ENCODE measurements at regions not wholly inside any gene's neighbourhood (a gene's known extent, or its start where the extent isn't known, plus 50 kb on each side); places are given as distances from the start of the nearest gene placed in this dataset.

GRCh38 chr18:55096263-55096951 is 137.1 kb upstream of the CCDC68 start:
- H3K4me3 ChIP-seq (replicated peaks; ENCODE audit: low read depth, low read length), result no peak overlapping the region
- peak; percentile 80 for DNase-seq (ENCODE audit: low read depth)
- TF ChIP-seq CTCF (IDR thresholded peaks at IDR 0.05; ENCODE audit: low read length, missing control alignments), result peak; percentile 56

GRCh38 chr18:55095584-55095983 is 136.3 kb upstream of the CCDC68 start:
- DNase-seq (ENCODE audit: low read depth), result no peak
- no peak overlapping the region for H3K4me3 ChIP-seq (replicated peaks; ENCODE audit: low read depth, low read length)
- TF ChIP-seq CTCF (IDR thresholded peaks at IDR 0.05; ENCODE audit: low read length, missing control alignments), result no peak

GRCh38 chr18:55093808-55094207 is 134.5 kb upstream of the CCDC68 start:
- no peak for DNase-seq (ENCODE audit: low read depth)
- H3K4me3 ChIP-seq (replicated peaks; ENCODE audit: low read depth, low read length), result no peak overlapping the region
- no peak for TF ChIP-seq CTCF (IDR thresholded peaks at IDR 0.05; ENCODE audit: low read length, missing control alignments)

GRCh38 chr18:55093295-55093694 is 134.0 kb upstream of the CCDC68 start:
- no peak for TF ChIP-seq CTCF (IDR thresholded peaks at IDR 0.05; ENCODE audit: low read length, missing control alignments)
- H3K4me3 ChIP-seq (replicated peaks; ENCODE audit: low read depth, low read length), result no peak overlapping the region
- DNase-seq (ENCODE audit: low read depth), result no peak

- no peak for DNase-seq (ENCODE audit: low read depth)
- H3K4me3 ChIP-seq (replicated peaks; ENCODE audit: low read depth, low read length), result no peak overlapping the region
- no peak for TF ChIP-seq CTCF (IDR thresholded peaks at IDR 0.05; ENCODE audit: low read length, missing control alignments)
Measured at GRCh38 chr18:55092166-55092565, 132.9 kb upstream of the CCDC68 start.

GRCh38 chr18:55090564-55091188 is 131.4 kb upstream of the CCDC68 start:
- no peak for DNase-seq (ENCODE audit: low read depth)
- TF ChIP-seq CTCF (IDR thresholded peaks at IDR 0.05; ENCODE audit: low read length, missing control alignments), result no peak
- no peak overlapping the region for H3K4me3 ChIP-seq (replicated peaks; ENCODE audit: low read depth, low read length)

GRCh38 chr18:55089610-55090009 is 130.3 kb upstream of the CCDC68 start:
- no peak for TF ChIP-seq CTCF (IDR thresholded peaks at IDR 0.05; ENCODE audit: low read length, missing control alignments)
- H3K4me3 ChIP-seq (replicated peaks; ENCODE audit: low read depth, low read length), result no peak overlapping the region
- no peak for DNase-seq (ENCODE audit: low read depth)

Data from fibroblast of pulmonary artery (primary cell).